OCI-M1 (cell line): ENCODE measurements at regions not wholly inside any gene's neighbourhood (a gene's known extent, or its start where the extent isn't known, plus 50 kb on each side); places are given as distances from the start of the nearest gene placed in this dataset.

Experiments
- DNase-seq: peaks from one replicate; lab custom pipeline; 2025; lab: John Stamatoyannopoulos, UW

GRCh38 chr5:72692651-72693442 is 123.6 kb upstream of the TNPO1 start:
- peak; percentile 53 for DNase-seq

DNA sequence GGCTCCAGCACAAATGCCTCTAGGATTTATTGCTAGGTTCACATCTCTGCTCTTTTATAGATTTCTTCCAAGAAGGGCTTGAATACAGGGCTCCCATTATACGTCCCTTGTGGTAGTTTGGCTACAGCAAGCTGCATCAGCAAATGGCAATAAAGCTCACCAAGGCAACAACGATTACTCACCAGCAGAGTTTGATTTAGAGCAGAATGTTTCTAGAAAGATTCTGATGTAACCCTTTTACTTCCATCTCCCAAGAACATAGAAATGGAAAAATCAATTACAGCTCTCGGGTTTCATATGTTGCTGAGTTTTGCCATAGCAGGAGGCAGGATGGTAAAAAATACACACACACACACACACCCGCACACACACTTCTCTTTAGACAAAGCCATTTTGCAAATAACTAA is 124.2 kb upstream of the TNPO1 start:
- DNase-seq, result no peak

- no peak for DNase-seq
Observed at GRCh38 chr5:72691751-72692150, 124.7 kb upstream of the TNPO1 start.

- DNase-seq, result no peak
Observed at GRCh38 chr5:72688916-72689315, 127.5 kb upstream of the TNPO1 start.

GRCh38 chr5:72687288-72687687 is 129.2 kb upstream of the TNPO1 start:
- DNase-seq, result peak; percentile 27

DNA sequence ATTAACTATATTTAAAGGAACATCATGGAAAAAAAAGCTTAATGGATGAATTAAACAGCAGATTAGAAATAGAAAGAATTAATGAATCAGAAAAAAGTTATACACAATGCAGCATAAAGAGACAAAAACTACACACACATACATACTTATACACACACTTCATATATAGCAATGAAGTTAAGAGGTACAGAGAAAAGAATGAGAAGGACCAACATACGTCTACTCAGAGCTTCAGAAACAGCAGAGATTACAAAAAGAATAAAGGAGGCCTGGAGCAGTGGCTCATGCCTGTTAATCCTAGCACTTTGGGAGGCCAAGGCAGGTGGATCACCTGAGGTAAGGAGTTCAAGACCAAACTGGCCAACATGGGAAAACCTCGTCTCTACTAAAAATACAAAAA is 133.9 kb upstream of the TNPO1 start:
- no peak for DNase-seq

DNA sequence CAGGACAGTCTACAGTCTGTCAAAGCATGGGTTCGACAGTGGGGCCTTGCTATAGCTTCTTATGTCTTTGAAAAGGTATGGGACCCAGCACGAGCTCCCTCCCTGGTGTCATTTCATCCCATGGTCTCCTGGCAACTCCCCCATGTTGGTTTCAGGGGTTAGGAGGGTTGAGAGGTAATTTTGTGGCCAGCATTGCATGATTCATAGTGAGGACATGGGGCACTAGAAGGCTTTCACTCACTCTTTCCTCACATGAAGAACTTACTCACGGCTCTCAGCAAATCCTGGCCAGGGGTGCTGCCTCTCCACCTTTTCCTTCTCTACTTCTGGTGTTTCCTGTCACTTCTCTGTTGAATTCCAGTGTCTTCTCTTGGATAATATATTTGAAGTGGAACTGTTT is 134.7 kb upstream of the TNPO1 start:
- DNase-seq, result no peak

DNA sequence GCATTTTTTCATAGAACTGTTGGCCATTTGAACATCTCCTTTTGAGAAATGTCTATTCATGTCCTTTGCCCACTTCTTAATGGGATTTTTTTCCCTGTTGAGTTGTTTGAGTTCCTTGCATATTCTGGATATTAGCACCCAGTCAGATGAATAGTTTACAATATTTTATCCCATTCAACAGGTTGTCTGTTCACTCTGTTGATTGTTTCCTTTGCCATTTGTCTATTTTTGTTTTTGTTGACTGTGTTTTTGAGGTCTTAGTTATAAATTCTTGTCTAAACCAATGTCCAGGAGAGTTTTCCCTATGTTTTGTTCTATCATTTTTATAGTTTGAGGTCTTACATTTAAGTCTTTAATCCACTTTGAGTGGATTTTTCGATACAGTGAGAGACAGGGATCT is 139.0 kb upstream of the TNPO1 start:
- no peak for DNase-seq

DNA sequence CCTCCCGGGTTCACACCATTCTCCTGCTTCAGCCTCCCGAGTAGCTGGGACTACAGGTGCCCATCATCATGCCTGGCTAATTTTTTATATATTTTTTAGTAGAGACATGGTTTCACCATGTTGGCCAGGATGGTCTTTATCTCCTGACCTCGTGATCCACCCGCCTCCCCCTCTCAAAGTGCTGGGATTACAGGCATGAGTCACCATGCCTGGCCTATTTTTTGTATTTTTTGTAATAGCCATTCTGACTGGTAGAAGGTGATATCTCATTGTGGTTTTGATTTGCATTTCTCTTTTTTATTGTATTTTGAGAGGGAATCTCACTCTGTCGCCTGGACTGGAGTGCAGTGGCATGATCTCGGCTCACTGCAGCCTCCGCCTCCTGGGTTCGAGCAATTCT is 139.6 kb upstream of the TNPO1 start:
- DNase-seq, result peak; percentile 79

DNA sequence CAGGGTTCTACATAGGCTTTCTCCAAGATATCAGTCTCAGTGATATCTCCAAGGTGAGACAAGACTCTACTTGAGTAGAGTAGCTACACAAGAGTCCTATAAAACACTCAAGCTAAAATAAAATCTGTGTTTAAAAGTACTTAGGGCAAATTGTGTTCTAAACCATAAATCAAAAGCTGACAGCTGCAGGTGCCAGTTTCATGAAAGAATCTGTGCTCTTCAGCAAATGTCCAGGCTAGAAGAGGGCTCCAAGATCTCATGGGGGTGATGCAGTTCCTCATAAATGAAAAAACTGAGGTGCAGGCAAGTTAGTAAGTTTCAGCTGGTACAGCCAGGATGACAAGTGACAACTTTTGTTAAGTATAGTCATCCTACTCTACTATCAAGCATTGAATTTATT is 142.8 kb upstream of the TNPO1 start:
- DNase-seq, result no peak

GRCh38 chr5:72673180-72673579 is 143.3 kb upstream of the TNPO1 start:
- no peak for DNase-seq

DNA sequence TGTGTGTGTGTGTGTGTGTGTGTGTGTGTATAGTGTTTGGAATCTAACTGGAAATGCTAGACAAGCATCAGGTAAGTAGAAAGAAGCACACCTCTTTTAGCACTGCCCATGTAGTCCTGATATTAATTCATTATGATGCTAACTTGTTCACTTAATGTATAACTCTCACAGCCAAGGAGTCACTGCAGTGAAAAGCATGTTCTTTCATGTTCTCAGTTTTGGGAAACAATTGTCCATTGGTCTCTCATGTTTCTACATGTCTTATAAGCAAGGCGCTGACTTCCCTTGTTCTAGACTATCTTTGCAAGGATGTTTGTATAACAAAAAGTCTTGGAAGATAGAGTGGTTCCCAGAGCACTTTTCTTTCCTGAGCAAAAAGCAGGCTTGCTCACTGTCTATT is 148.8 kb upstream of the TNPO1 start:
- DNase-seq, result no peak

DNA sequence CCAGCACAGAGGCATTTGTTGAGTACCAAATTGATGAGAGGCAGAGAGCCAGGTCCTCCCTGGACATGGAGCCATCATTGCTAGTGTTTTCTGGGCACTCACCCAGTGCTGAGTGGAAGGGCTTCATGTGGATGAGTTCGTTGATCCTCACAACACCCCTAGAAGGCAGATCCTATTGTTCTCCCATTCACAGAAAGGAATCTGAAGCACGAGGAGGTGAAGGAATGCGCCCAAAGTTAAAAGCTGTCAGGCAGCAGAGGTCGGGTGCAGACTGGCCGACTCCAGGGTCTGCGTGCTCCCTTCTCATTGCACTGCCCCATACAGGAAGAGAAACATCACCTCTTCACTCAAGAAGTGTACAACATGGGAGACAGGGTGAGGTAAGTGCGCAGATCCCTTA is 153.5 kb upstream of the TNPO1 start:
- DNase-seq, result no peak

- DNase-seq, result no peak
Observed at GRCh38 chr5:72662305-72662704, 154.2 kb upstream of the TNPO1 start.

GRCh38 chr5:72661405-72661804 is 154.2 kb upstream of the ZNF366 start:
- no peak for DNase-seq

GRCh38 chr5:72659726-72660125 is 152.5 kb upstream of the ZNF366 start:
- DNase-seq, result no peak

DNA sequence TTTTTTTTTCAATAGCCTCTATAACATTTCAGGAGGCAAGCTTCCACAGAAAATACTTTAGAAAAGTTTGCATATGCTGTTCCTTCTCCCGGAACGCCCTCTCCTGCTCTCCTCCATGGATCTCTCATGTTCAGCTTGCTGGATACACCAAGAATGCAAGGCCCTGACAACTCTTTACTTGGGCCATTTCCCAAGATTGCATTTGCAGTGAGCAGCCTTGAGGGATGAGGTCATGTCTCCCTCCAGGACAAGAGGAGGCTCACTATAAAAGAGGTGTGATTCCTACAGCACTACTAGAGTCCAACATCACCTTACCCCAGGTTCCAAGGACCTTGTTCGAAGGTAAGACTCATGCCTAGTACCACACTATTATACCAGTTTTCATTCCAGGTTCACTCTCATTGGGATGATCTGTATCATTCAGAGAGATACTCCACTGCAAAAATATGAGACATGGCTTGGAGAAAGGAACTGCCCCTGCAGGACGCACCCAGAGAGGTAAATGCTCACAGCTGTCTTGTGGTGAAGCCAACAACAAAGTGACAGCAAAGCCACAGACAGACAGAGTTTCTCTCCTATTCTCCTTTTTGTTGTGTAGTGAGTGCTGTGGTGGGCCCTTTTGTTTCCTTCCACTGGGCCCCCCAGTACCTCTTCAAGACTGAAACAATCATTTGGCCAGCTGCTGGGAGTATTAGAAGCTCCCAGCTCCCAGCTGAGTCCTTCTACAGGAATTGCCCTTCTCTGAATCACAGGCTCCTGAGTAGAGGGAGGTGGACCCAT is 151.7 kb upstream of the ZNF366 start:
- no peak for DNase-seq

DNA sequence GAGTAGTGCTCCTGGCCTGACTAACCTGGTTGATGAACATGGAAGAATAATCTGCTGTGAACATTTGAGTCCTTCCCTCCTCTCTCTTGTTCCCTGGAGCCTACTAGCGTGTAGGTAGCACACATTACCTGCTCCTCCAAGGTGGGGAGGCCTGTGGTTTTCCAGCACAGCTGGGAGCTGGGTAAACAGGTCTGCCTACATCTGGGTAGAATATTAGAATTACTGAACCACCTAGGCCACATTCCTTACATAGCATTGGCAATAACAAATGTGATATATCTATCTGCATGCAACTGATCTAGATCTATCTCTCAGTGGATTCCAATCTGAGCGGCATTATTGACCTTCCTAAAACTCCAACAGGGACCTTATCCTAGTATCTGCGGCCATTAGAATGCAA is 151.0 kb upstream of the ZNF366 start:
- DNase-seq, result no peak

DNA sequence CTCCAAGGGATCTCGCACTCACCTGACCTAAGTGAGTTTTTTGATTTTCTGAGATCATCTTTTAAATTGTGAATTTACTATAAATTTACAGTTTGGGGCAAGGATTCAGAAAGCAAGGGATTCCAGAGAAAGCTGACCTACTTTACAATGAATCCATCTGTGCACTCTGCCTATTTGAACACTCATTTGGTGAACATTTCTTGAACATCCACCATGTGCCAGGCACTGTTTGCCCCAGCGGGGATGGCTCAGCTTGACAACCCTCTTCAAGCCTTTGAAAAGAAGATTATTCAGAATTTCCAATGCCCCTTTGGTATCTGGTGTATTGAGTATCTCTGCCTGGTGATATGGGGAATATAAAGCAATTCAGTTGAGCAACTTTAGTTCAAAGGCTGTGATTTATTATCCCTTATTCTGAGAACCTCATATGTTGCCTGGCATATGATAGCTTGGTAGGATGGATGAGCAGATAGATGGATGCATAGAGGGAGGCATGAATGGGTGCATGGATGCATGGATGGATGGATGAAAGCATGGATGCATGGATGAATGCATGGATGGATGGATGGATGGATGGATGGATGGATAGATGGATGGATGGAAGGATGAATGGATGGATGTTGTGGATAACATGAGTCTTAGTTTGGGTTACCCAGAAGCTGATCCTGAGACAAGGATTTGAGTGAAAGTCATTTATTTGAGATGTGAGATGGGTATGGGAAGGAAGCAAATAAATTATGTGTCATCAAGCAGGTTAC is 149.7 kb upstream of the ZNF366 start:
- DNase-seq, result no peak

DNA sequence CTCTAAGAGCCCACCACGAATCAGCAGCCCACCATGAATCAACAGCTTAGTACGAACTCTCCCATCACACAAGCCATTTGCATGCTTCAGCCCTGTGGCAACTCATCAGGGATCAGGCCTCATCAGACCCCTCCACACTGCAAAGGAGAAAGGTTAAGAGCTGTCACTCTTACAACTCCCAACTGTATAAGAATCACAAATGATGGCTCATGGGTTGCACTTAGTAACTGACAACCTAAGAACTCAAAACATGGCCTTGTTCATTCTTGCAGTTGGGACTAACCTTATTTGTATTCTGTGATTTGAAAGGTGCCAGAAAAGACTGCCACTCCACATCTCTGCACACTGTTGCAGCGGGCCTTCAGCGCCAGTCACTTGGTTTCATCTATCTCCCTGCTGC is 149.1 kb upstream of the ZNF366 start:
- DNase-seq, result no peak

DNA sequence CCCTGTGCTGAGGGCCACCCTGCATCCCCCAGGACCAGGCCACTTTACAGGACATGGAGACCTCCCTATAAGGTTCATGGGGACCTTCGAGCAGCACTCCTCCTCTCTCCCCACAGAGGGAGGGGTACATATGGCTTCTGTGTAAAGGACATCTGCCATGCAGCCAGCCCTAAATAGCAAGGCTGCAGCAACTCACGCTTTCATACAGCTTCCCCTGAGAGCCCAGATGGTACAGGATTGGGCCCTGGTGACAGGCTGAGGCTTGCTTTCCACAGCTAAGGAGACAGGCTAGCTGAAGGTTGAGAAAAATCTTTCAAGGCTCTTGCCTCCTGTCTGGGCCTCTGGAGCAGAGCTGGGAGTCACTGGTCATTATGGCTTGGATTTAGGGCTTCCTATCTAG is 147.0 kb upstream of the ZNF366 start:
- DNase-seq, result no peak

DNA sequence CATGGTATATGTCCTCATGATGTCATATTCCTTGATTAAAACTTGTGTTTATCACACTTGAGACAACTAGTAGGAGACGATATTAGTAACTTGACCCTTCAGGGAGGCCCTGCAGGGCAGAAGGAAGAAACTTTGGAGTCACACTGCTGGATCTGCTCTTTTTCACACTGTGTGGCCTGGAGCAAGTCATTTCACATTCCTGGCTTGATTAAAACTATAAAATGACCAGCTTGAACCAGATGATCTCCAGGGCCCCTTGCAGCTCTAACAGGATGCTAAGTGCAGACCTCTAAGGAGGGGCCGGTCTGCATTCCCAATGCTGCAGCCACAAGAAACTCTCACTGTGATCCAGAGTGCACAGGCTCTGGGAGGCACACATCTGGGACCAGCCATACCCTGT is 146.4 kb upstream of the ZNF366 start:
- no peak for DNase-seq

GRCh38 chr5:72651779-72652178 is 144.6 kb upstream of the ZNF366 start:
- no peak for DNase-seq
